RKO (cell line): ENCODE measurements at regions not wholly inside any gene's neighbourhood (a gene's known extent, or its start where the extent isn't known, plus 50 kb on each side); places are given as distances from the start of the nearest gene placed in this dataset.
A peak's percentile ranks its signal among the peaks of the same experiment; 100 is the strongest.

ENCODE experiments used
- DNase-seq: peaks from one replicate; pipeline ENCODE4 v3.0.0-alpha.2; 2016; ENCODE audit warnings: low spot score

DNA sequence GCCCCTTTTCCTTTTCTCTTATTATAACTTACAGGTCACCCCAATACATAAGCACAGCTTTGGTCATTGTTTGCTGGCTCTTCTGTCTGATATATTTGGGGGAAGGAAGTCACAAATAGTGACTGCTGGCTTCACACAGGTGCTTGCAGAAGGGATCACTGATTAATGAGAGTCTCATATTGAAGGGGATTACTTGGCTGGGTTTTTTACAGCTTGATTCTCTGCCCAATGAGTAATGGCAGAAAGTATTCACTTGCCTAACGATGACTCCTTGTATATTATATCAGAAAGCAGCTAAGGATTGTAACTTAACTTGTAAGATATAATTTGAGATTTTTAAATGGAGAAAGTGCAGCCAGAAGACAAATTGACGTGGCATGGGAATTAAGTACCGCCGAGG, 119.3 kb upstream of the PFN2 start:
- no peak for DNase-seq

- no peak for DNase-seq
These were observed 113.4 kb upstream of the PFN2 start for GRCh38 chr3:150084128-150084527.

GRCh38 chr3:150083655-150084042, 113.0 kb upstream of the PFN2 start:
- no peak for DNase-seq

DNA sequence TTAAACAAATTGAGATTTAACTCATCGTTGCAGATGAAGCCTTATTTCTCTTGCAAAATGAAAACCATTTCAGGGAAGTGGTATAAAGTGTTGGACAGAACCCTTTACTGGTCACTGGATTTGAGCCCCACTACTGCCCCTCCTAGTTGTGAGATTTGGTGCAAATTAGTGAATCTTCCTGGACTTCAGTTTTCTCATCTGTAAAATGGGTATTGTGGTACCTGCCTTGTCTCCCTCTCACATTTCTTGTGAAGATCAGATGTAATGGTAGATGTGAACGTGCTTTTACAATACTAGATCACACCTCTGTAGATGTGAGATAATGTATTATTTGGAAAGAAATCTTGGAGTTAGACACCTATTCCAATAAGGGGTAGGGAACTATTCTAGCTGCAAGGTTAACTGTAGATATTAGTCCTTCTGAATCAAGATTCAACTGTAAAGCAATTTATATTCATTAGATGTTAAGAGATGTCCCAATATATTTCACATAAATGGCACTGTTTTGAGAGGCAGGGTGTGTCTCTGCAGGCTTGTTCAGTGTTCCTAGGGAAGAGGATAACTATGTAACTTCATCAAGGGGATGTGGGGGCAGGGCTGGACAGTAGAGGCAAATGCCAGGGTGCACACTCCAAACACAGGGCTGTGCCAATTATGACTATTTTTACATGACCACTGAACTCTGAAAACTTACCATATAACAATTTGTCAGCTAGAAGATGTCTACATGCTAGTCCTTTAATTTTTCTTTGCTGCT, 112.4 kb upstream of the PFN2 start:
- DNase-seq: no peak

DNA sequence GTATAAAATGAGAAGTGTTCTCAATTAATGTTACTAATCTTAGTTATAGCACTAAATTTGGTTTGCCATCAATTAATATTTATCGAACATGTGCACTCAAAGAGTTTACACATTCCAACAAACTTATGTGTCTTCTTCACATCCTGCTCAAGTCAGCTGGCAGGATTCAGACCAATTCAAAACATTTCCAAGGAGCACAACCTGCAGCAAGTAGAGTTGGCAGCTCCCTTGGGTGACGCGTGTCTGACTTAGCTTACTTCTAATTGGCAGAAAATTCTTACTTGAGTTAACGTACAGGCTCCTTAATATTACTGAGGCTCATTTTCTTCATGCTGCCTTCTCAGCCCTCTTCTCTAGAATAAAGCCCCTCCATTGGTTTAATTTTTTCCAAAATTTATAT, 110.4 kb upstream of the PFN2 start:
- no peak for DNase-seq

GRCh38 chr3:150080058-150080730, 109.5 kb upstream of the PFN2 start:
- DNase-seq: no peak

- peak; percentile 5 for DNase-seq
These were observed 108.5 kb upstream of the PFN2 start for GRCh38 chr3:150079029-150079739.

DNA sequence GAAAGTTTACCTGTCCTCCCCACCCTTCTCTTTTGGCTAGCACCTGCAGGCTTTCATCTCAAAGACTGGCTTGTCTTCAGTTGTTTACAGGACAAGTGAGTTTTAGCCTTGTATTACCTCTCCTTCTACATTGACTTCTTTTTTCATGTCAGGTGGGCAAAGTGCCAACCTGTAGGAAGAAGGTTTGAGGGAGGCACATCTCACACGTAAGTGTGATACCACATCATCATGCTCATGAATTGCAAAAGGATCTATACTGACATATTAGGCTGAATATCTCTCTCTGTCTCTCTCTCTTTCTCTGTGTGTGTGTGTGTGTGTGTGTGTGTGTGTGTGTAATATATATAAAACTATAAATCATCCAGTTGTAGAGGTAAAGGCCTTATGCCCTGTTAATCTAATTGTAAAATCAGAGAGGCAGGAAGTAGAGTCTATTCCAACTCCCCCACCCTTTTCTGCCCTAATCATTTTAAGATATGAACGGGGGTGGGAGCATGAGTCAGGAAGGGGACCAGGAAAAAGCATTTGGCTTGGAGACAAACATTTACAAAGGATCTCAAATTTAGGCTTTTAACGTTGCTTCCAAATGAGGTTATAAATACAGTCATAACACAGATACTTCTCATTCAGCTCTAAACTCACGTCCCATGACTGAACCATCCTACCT, 107.0 kb upstream of the PFN2 start:
- no peak for DNase-seq

DNA sequence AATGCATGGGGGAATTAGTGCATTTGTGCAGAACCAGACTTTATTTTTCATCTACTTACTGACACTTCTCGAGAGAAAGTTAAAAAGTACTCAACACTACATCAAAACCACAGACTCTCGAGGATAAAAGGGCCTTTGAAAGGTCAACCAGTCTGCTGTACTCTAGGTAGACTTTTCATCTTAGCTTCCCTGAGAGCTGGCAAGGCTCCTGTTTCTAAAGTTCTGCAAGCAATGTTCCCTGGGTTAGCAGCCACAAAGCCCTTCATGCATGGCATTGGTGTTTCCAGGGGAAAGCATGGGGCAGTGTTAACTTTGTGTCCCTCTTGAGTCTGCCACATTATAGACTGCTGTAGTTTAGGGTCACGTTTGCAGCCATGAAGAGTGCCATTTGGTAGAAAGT, 106.4 kb upstream of the PFN2 start:
- DNase-seq: no peak

DNA sequence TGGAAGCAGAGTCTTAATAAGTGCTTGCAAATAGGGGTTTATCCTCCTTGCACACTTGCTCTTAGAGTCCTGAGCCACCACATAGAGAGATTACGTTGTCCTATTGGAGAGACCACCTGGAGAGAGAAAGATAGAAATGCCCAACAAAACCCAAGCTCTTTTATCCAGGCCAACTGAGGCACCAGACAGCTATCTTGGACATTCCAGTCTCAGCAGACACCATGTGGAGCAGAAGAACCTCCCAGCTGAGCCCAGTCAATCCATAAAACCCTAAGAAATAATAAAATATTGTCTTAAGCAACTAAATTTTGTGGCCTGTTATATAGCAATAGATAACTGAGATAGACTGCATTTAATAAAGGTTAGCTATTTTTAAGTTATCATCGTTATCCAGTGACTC, 105.7 kb upstream of the PFN2 start:
- no peak for DNase-seq

GRCh38 chr3:150075417-150075865, 104.7 kb upstream of the PFN2 start:
- DNase-seq: no peak

- DNase-seq: no peak
These were observed 104.2 kb upstream of the PFN2 start for GRCh38 chr3:150074697-150075416.

- no peak for DNase-seq
These were observed 103.6 kb upstream of the PFN2 start for GRCh38 chr3:150074277-150074676.

DNA sequence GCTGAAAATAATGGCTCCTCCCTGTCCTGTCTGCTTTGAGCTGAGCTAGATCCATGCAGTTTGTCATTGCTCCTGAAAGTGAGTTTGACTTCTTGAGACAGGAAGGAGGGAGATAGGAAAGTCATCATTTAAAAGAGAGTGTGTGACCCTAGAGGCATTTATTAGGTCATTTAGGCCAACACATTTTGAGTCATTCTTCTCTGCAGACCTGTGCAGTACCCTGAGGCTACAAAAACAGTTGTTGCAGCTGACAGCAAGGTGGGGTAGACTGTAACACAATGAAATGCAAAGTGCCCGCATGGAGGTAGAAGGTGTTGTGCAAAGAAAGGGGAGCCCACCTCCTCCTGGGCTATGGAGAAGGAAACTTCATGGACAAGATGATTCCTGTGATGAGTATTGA, 102.8 kb upstream of the PFN2 start:
- DNase-seq: peak; percentile 22

- no peak for DNase-seq
These were observed 102.3 kb upstream of the PFN2 start for GRCh38 chr3:150073031-150073430.

DNA sequence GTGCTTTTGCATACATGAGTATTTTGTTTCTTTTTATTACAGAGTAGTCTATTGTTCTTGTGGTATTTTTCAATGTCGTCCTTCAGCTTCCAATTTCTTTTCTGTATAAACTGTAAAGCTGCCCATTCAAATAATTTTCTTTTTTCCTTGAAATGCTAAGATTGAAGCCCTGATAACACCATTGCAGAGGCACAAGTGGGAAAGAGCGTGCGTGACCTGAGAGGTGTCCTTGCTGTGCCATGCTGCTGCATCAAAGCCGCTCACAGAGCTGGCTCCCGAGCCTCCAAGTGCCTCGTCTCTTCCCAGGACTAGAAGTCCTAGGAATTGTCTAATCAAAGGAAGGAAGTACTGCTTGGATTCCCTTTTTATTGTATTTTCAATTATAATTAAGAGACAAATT, 101.9 kb upstream of the PFN2 start:
- DNase-seq: no peak

- DNase-seq: no peak
These were observed 99.6 kb upstream of the PFN2 start for GRCh38 chr3:150070271-150070670.

- DNase-seq: no peak
These were observed 98.9 kb upstream of the PFN2 start for GRCh38 chr3:150069633-150070032.

DNA sequence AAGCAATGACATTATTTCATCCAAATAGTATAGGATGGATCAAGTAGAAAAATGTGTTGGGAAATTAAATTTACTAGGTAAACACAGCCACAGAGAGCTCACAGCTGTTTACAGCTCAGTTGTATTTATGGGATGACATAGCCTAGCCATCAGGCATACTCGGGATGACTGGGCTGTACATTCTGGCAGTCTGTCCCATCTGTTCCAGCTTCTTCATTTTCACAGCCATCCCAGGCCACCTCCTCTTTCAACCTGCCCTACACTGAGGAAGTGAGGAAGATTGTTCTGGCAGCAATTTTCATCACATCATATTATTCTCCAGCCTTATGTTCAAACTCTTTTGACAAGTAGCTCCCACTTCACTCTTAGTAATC, 98.4 kb upstream of the PFN2 start:
- no peak for DNase-seq

DNA sequence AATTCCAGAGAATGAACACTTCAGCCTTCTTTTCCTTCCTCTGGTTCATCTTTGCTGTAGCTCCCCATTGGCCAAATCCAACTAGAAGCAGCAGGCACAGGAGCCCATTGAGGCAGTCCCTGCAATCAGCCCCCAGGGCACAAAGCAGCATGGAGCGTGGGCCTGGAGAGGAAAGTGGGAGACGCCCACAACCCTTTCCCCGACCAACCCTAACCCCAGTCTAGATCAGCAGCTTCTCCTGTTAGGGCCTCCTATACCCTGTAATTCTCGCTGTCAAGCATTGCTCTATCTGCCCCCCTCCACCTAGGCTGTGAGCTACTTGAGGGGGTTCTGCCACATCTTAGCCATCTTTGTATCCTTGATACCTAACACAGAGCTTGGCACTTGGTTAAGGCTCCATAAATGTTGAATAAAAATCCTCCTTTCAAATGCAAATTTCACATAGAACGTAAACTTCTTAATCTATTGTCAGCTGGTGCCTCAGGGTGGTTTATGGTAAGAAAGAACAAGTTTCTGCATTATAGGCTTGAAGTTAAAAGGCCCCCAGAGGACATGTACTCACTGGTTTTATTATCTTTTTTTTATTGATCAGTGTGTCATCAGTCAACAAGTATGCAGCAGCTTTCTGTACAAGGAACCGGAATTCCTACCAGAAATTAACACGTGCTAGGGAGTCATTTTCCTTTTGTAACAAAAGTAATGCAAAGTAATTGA, 97.9 kb upstream of the PFN2 start:
- no peak for DNase-seq

GRCh38 chr3:150067561-150067960, 96.9 kb upstream of the PFN2 start:
- DNase-seq: no peak
